ENCODE measurements at regions not wholly inside any gene's neighbourhood (a gene's known extent, or its start where the extent isn't known, plus 50 kb on each side); places are given as distances from the start of the nearest gene placed in this dataset.

GRCh38 chr4:165715211-165715610 lies 157.8 kb upstream of the TLL1 start:
- Mint-ChIP-seq H3K9me3 (no peaks in the 10 kb centered on the region), H3K27me3 (ENCODE audit: low read depth) (no peaks in the 10 kb centered on the region), H3K4me3 (no peak overlapping the region), H3K27ac (no peak overlapping the region), H3K4me1 (peaks cover 4% of the 10 kb centered on the region), H3K36me3 (ENCODE audit: low read depth) (no peaks in the 10 kb centered on the region)
- TF ChIP-seq CTCF (IDR thresholded peaks at IDR 0.05; ENCODE audit: unreplicated experiment in 3 of 3): no peak

- Mint-ChIP-seq H3K36me3 (ENCODE audit: low read depth) (no peaks in the 10 kb centered on the region), H3K4me3 (no peak overlapping the region), H3K27ac (no peak overlapping the region), H3K9me3 (no peaks in the 10 kb centered on the region), H3K4me1 (no peaks in the 10 kb centered on the region), H3K27me3 (ENCODE audit: low read depth) (no peaks in the 10 kb centered on the region)
- TF ChIP-seq CTCF (IDR thresholded peaks at IDR 0.05; ENCODE audit: unreplicated experiment in 3 of 3): no peak
Observed at GRCh38 chr4:165715989-165716388, 157.0 kb upstream of the TLL1 start.

GRCh38 chr4:165716472-165716871 lies 156.6 kb upstream of the TLL1 start:
- Mint-ChIP-seq H3K9me3 (no peaks in the 10 kb centered on the region), H3K36me3 (ENCODE audit: low read depth) (no peaks in the 10 kb centered on the region), H3K27ac (no peak overlapping the region), H3K4me1 (no peaks in the 10 kb centered on the region), H3K27me3 (ENCODE audit: low read depth) (no peaks in the 10 kb centered on the region), H3K4me3 (no peak overlapping the region)
- no peak for TF ChIP-seq CTCF (IDR thresholded peaks at IDR 0.05; ENCODE audit: unreplicated experiment in 3 of 3)

- no peaks in the 10 kb centered on the region for H3K36me3 Mint-ChIP-seq (ENCODE audit: low read depth)
- H3K27me3 Mint-ChIP-seq (ENCODE audit: low read depth): no peaks in the 10 kb centered on the region
- H3K4me3 Mint-ChIP-seq: no peak overlapping the region
- peaks cover 6% of the 10 kb centered on the region for H3K4me1 Mint-ChIP-seq
- H3K9me3 Mint-ChIP-seq: no peaks in the 10 kb centered on the region
- TF ChIP-seq CTCF (IDR thresholded peaks at IDR 0.05; ENCODE audit: unreplicated experiment in 3 of 3): no peak
- no peak overlapping the region for H3K27ac Mint-ChIP-seq
Observed at GRCh38 chr4:165718660-165719059, 154.4 kb upstream of the TLL1 start.

- Mint-ChIP-seq H3K4me1 (peaks cover 19% of the 10 kb centered on the region), H3K27ac (no peak overlapping the region), H3K36me3 (ENCODE audit: low read depth) (no peaks in the 10 kb centered on the region), H3K9me3 (no peaks in the 10 kb centered on the region), H3K4me3 (no peak overlapping the region), H3K27me3 (ENCODE audit: low read depth) (no peaks in the 10 kb centered on the region)
- no peak for TF ChIP-seq CTCF (IDR thresholded peaks at IDR 0.05; ENCODE audit: unreplicated experiment in 3 of 3)
Observed at GRCh38 chr4:165720411-165721082, 152.5 kb upstream of the TLL1 start.

GRCh38 chr4:165721815-165722214 lies 151.2 kb upstream of the TLL1 start:
- no peak for TF ChIP-seq CTCF (IDR thresholded peaks at IDR 0.05; ENCODE audit: unreplicated experiment in 3 of 3)
- no peak overlapping the region for H3K27ac Mint-ChIP-seq
- no peak overlapping the region for H3K4me3 Mint-ChIP-seq

More at GRCh38 chr4:165721815-165722214, 151.2 kb upstream of the TLL1 start:
- Mint-ChIP-seq H3K4me1 (peaks cover 19% of the 10 kb centered on the region), H3K9me3 (no peaks in the 10 kb centered on the region), H3K27me3 (ENCODE audit: low read depth) (no peaks in the 10 kb centered on the region), H3K36me3 (ENCODE audit: low read depth) (no peaks in the 10 kb centered on the region)
